ENCODE measurements at regions not wholly inside any gene's neighbourhood (a gene's known extent, or its start where the extent isn't known, plus 50 kb on each side); places are given as distances from the start of the nearest gene placed in this dataset.
"Not testable (repeated sequence)": the region's sequence is repeated elsewhere in the genome, so short reads cannot be mapped to it uniquely, and the experiment has no call there.

DNA sequence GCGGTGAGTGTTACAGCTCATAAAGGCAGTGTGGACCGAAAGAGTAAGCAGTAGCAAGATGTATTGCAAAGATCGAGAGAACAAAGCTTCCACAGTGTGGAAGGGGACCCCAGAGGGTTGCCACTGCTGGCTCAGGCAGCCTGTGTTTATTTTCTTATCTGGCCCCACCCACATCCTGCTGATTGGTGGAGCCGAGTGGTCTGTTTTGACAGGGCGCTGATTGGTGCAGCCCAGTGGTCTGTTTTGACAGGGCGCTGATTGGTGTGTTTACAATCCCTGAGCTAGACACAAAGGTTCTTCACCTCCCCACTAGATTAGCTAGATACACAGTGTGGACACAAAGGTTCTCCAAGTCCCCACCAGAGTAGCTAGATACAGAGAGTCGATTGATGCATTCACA, 747.8 kb upstream of the NRXN1 start:
- TF ChIP-seq, protein P1, sequence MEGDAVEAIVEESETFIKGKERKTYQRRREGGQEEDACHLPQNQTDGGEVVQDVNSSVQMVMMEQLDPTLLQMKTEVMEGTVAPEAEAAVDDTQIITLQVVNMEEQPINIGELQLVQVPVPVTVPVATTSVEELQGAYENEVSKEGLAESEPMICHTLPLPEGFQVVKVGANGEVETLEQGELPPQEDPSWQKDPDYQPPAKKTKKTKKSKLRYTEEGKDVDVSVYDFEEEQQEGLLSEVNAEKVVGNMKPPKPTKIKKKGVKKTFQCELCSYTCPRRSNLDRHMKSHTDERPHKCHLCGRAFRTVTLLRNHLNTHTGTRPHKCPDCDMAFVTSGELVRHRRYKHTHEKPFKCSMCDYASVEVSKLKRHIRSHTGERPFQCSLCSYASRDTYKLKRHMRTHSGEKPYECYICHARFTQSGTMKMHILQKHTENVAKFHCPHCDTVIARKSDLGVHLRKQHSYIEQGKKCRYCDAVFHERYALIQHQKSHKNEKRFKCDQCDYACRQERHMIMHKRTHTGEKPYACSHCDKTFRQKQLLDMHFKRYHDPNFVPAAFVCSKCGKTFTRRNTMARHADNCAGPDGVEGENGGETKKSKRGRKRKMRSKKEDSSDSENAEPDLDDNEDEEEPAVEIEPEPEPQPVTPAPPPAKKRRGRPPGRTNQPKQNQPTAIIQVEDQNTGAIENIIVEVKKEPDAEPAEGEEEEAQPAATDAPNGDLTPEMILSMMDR (IDR thresholded peaks at IDR 0.05), result not testable (repeated sequence)
- not testable (repeated sequence) for TF ChIP-seq POLR2A (IDR thresholded peaks at IDR 0.05)

Measured in Peyer's patch (tissue), 4 donors.